ENCODE measurements at regions not wholly inside any gene's neighbourhood (a gene's known extent, or its start where the extent isn't known, plus 50 kb on each side); places are given as distances from the start of the nearest gene placed in this dataset.

DNA sequence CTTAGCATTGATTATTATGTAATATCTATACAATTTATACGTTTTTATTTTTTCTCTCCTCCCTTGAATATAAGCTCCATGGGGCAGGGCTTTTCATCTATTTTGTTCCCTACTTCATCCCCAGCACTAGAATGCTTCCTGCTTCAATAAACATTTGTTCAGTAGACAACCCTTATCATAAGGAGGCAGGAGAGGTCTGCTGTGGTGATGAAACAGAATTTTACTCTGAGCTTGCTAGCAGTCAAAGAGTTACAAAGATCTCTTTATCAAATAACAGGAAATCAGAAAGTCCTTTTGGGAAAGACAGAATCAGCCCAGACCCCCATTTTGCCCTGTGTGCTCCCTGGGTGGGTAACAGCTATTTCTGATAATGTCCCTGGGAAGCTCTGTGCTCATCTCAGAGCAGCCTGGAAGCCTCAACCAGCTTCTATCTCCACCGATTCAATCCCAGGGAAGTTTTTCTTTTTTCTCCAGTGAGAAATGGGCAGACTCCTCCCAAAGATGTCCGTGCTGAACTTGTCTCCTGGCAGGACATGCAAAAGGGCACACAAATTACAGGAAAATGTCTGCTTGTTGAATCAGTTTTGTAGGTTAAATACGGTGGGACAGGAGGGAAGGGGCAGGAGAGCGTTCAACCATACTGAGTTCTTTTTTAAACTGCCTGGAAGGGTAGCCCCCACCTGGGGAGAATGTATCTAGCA, 84.7 kb upstream of the PKDCC start:
- no peak for DNase-seq (ENCODE audit: low spot score)

DNA sequence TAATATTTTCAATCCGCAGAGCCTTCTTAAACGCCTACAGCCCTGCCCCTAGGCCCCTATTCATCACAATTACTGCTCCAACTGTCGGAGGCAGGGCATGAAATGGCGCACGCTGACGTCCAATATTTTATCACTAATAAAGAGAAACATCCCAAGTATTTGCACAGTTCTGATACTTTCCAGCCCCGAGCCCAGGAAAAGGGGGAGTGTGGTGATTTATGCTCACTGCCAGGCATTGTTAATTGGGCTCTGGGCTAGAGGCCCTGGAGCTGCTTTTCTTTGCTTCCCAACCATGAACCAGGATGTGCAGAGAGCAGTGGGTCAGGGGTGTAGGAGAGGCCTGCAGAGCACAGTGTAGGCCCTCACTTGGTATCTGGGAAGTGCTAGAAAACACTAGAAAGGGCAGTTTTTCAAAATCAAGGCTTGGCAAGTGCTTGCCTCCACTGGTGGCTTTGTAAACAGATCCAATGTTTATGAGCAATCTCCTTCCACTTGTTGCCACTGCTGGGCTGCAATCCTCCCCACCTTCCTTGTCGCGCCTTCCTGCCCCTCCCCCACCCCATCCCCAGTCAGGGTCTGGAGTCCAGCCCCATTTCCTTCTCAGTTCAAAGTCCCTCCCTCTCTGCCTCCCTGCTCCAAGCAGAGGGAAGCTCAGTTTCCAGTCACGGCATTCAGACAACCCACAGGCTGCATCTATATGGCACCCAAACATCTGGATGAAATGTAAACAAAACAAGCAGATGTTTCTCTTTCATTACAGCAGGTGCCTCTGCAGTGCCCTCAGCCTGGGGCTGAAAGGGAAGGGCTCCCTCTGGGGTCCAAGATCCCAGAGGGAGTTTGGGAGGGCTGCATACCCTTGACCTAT, 83.9 kb upstream of the PKDCC start:
- Histone ChIP-seq H3K4me3 (ENCODE audit: severe bottlenecking) (no peak overlapping the region), H3K4me1 (ENCODE audit: insufficient read depth, poor library complexity, severe bottlenecking) (peaks cover 8% of the 10 kb centered on the region), H3K9me3 (ENCODE audit: severe bottlenecking) (no peaks in the 10 kb centered on the region), H3K36me3 (ENCODE audit: low read depth) (no peaks in the 10 kb centered on the region), H3K27ac (ENCODE audit: poor library complexity, severe bottlenecking) (no peak overlapping the region), H3K27me3 (ENCODE audit: insufficient read depth, poor library complexity, severe bottlenecking) (no peaks in the 10 kb centered on the region)
- DNase-seq (ENCODE audit: low spot score) (no peak), ATAC-seq (ENCODE audit: low read depth) (no peak)
- TF ChIP-seq, protein P1, sequence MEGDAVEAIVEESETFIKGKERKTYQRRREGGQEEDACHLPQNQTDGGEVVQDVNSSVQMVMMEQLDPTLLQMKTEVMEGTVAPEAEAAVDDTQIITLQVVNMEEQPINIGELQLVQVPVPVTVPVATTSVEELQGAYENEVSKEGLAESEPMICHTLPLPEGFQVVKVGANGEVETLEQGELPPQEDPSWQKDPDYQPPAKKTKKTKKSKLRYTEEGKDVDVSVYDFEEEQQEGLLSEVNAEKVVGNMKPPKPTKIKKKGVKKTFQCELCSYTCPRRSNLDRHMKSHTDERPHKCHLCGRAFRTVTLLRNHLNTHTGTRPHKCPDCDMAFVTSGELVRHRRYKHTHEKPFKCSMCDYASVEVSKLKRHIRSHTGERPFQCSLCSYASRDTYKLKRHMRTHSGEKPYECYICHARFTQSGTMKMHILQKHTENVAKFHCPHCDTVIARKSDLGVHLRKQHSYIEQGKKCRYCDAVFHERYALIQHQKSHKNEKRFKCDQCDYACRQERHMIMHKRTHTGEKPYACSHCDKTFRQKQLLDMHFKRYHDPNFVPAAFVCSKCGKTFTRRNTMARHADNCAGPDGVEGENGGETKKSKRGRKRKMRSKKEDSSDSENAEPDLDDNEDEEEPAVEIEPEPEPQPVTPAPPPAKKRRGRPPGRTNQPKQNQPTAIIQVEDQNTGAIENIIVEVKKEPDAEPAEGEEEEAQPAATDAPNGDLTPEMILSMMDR (IDR thresholded peaks at IDR 0.05; ENCODE audit: poor library complexity, severe bottlenecking): no peak

More for the DNA sequence above, 84.7 kb upstream of the PKDCC start:
- no peak overlapping the region for H3K4me3 ChIP-seq (ENCODE audit: severe bottlenecking)
- H3K9me3 ChIP-seq (ENCODE audit: severe bottlenecking): no peaks in the 10 kb centered on the region
- no peaks in the 10 kb centered on the region for H3K36me3 ChIP-seq (ENCODE audit: low read depth)
- ATAC-seq (ENCODE audit: low read depth): no peak
- H3K4me1 ChIP-seq (ENCODE audit: insufficient read depth, poor library complexity, severe bottlenecking): peaks cover 8% of the 10 kb centered on the region
- H3K27me3 ChIP-seq (ENCODE audit: insufficient read depth, poor library complexity, severe bottlenecking): no peaks in the 10 kb centered on the region
- no peak overlapping the region for H3K27ac ChIP-seq (ENCODE audit: poor library complexity, severe bottlenecking)
- TF ChIP-seq, protein P1 (IDR thresholded peaks at IDR 0.05; ENCODE audit: poor library complexity, severe bottlenecking): no peak

DNA sequence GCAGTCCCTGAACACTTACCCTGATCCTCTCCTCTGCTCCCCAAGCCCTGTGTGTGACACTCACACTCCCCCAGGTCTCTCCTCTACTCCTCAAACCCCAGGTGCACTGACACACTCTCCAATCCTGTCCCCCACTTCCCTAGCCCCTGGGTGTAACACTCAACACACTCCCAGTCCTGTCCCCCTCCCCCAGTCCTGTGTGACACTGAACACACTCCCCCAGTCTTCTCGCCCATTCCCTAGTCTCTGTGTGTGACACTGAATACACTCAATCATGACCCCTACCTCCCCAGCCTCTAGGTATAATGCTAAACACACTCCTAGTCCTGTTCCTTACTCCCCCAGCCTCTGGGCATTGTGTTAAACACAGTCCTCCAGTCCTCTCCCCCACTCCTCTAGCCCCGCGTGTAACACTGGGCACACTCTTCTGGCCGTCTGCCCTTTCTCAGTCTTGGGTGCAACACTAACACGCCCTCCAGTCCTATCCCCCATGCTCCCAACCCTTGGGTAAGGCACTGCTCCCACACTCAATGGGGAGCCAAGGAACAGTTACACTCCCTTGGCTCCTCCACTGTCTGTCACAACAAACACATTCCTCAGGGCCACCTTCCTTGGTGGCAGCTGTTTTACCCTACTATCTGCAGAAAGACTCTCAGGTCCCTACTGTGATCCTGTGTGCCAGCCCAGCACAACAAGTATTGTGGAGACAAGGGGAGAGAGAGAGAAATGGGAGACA, 82.5 kb upstream of the PKDCC start:
- ATAC-seq (ENCODE audit: low read depth) (no peak), DNase-seq (ENCODE audit: low spot score) (no peak)
- H3K36me3 ChIP-seq (ENCODE audit: low read depth): no peaks in the 10 kb centered on the region
- no peaks in the 10 kb centered on the region for H3K27me3 ChIP-seq (ENCODE audit: insufficient read depth, poor library complexity, severe bottlenecking)
- no peak overlapping the region for H3K27ac ChIP-seq (ENCODE audit: poor library complexity, severe bottlenecking)
- TF ChIP-seq, protein P1 (IDR thresholded peaks at IDR 0.05; ENCODE audit: poor library complexity, severe bottlenecking): no peak
- H3K4me1 ChIP-seq (ENCODE audit: insufficient read depth, poor library complexity, severe bottlenecking): peaks cover 8% of the 10 kb centered on the region
- H3K4me3 ChIP-seq (ENCODE audit: severe bottlenecking): no peak overlapping the region
- no peaks in the 10 kb centered on the region for H3K9me3 ChIP-seq (ENCODE audit: severe bottlenecking)

DNA sequence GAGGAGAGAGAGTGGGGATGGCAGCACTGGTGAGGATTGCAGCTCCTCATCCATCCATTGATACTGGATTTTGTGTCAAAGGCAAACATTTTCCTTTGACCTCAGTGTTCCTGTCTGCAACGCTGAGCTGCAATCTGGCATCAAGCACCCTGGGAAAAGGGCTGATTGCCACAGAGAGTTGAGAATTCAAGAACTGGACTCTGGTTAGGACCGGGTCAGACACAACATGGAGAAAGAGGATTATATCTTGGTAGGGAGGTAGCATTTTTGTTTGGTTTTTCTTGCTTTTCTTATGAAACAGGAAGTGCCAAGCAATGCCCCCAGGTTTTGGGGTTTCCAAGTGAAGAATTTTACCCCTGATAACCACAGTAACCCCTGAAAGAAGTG, 81.9 kb upstream of the PKDCC start:
- DNase-seq (ENCODE audit: low spot score) (no peak), ATAC-seq (ENCODE audit: low read depth) (no peak)
- no peaks in the 10 kb centered on the region for H3K27me3 ChIP-seq (ENCODE audit: insufficient read depth, poor library complexity, severe bottlenecking)
- TF ChIP-seq, protein P1 (IDR thresholded peaks at IDR 0.05; ENCODE audit: poor library complexity, severe bottlenecking): no peak
- no peak overlapping the region for H3K4me3 ChIP-seq (ENCODE audit: severe bottlenecking)
- peaks cover 8% of the 10 kb centered on the region for H3K4me1 ChIP-seq (ENCODE audit: insufficient read depth, poor library complexity, severe bottlenecking)
- H3K36me3 ChIP-seq (ENCODE audit: low read depth): no peaks in the 10 kb centered on the region
- H3K9me3 ChIP-seq (ENCODE audit: severe bottlenecking): no peaks in the 10 kb centered on the region
- no peak overlapping the region for H3K27ac ChIP-seq (ENCODE audit: poor library complexity, severe bottlenecking)

Data from RWPE2 (cell line).